ENCODE measurements at regions not wholly inside any gene's neighbourhood (a gene's known extent, or its start where the extent isn't known, plus 50 kb on each side); places are given as distances from the start of the nearest gene placed in this dataset.

GRCh38 chr20:58113716-58114115 is 114.7 kb downstream of the ANKRD60 start:
- no peak for TF ChIP-seq CTCF (IDR thresholded peaks at IDR 0.05)
- no peak for TF ChIP-seq POLR2A (IDR thresholded peaks at IDR 0.05; ENCODE audit: low read depth)
- no peak for TF ChIP-seq EP300 (IDR thresholded peaks at IDR 0.05)
- TF ChIP-seq POLR2AphosphoS5 (IDR thresholded peaks at IDR 0.05): no peak
